Heart left ventricle (tissue), 13 donors: ENCODE measurements at regions not wholly inside any gene's neighbourhood (a gene's known extent, or its start where the extent isn't known, plus 50 kb on each side); places are given as distances from the start of the nearest gene placed in this dataset.

Experiments
- CTCF ChIP-seq, 12 donors: fragments of 200-600 bp; sonication (generic) in 4 of 12; IDR thresholded peaks; one replicate each; pipeline versions ENCODE4 v1.5.0 to v1.8.0; 2018 to 2022; ENCODE audit warnings: antibody characterized with exemption in 12 of 12, mild to moderate bottlenecking in 5 of 12
- POLR2A ChIP-seq, 2 donors: fragments of 450-650 bp; IDR thresholded peaks; one replicate each; pipeline ENCODE4 v1.6.1; 2017; ENCODE audit warnings: antibody characterized with exemption in 2 of 2, mild to moderate bottlenecking in 2 of 2, moderate library complexity in 2 of 2
- donor health status: ischemic (EF 13 %, LVEDD 7.1; RV severe dilation, severe dysfunction).
- donor health status: DM: no; HTN: yes; CAD: no.
- donor health status: DM: no; HTN: no; CAD: no.
- donor health status: ischemic (EF 25% LVEDD 6.9; RV normal size, moderate dysfunction).
- donor health status: ischemic (EF 25% LVEDD 5.7; RV mildly dilated, moderate dysfunction).
- donor health status: ischemic (EF 35%, LVEDD 5.7; RV mildly dilated, moderate dysfunction).
- donor health status: nonischemic (EF 11% LVEDD 7.7; RV severe dilation, severe dysfunction).
- donor health status: DM: yes; HTN: yes; CAD: no.
- donor health status: PGD.
- donor health status: ischemic (EF 29% LVEDD 5.4; RV normal size, mild dysfunction).
- donor health status: nonischemic (EF 23%, LVEDD 6.1; RV moderate dilation, normal function).

GRCh38 chr3:25293736-25294135, 134.3 kb upstream of the RARB start:
- TF ChIP-seq CTCF (IDR thresholded peaks at IDR 0.05) (no peak), POLR2A (IDR thresholded peaks at IDR 0.05) (no peak)
